ENCODE measurements at regions not wholly inside any gene's neighbourhood (a gene's known extent, or its start where the extent isn't known, plus 50 kb on each side); places are given as distances from the start of the nearest gene placed in this dataset.

DNA sequence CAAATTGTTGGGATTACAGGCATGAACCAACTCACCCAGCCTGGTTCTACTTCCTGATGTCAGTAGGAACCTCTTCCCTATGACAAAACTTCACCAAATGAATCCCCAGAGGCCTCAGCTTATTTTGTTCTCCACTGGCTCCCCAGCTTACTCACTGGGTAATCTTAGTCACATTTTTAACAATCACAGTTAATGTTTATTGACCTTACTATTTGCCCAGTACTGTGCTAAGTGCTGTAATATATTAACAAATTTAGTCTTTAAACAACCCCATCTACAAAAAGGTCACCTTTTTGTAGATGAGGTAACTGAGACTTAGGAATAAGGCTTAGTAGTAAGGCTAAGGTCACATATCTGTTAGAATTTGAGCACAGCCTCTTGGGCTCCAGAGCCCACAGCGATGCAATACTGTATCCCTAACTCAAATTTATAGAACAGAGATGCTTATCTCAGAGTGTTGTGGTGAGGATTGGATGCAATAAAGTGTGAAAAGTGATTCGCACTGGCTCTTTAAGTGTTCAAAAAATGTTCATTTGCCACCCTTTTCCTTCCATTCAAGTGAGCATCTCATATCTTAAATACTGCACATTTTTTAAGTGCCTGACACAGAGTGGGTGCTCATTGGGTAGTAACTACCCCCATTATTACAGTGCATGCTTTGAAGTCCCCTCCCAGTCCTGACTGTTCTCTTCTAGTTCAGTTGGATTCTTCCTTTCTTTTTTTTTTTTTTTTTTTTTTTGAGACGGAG is 146.4 kb upstream of the ARHGAP5 start:
- no peaks in the 10 kb centered on the region for H3K9me3 ChIP-seq (ENCODE audit: control insufficient read depth in 4 of 4, insufficient read depth in 3 of 4, low read length in 3 of 4)
- no peak for ATAC-seq (ENCODE audit: insufficient read depth, low FRiP score)
- H3K27ac ChIP-seq (ENCODE audit: low read depth in 1 of 2, low read length in 1 of 2): no peak overlapping the region
- no peaks in the 10 kb centered on the region for H3K27me3 ChIP-seq (ENCODE audit: control insufficient read depth in 3 of 3, insufficient read depth in 3 of 3, low read length in 2 of 3)
- H3K36me3 ChIP-seq (ENCODE audit: control insufficient read depth in 4 of 4, insufficient read depth in 4 of 4, low read length in 4 of 4): no peaks in the 10 kb centered on the region
- H3K4me3 ChIP-seq: no peak overlapping the region
- no peak for DNase-seq
- H3K9ac ChIP-seq (ENCODE audit: insufficient read depth in 1 of 2, low read length in 2 of 2): no peak overlapping the region
- 86 to 95% methylated on average over 3 of the region's 3 CpGs for WGBS, 2 donors
- peaks cover 0 to 34% (median 13%) of the 10 kb centered on the region in 5 donors for H3K4me1 ChIP-seq (ENCODE audit: control insufficient read depth in 5 of 5, insufficient read depth in 5 of 5, low read length in 5 of 5)
- TF ChIP-seq, protein P1, sequence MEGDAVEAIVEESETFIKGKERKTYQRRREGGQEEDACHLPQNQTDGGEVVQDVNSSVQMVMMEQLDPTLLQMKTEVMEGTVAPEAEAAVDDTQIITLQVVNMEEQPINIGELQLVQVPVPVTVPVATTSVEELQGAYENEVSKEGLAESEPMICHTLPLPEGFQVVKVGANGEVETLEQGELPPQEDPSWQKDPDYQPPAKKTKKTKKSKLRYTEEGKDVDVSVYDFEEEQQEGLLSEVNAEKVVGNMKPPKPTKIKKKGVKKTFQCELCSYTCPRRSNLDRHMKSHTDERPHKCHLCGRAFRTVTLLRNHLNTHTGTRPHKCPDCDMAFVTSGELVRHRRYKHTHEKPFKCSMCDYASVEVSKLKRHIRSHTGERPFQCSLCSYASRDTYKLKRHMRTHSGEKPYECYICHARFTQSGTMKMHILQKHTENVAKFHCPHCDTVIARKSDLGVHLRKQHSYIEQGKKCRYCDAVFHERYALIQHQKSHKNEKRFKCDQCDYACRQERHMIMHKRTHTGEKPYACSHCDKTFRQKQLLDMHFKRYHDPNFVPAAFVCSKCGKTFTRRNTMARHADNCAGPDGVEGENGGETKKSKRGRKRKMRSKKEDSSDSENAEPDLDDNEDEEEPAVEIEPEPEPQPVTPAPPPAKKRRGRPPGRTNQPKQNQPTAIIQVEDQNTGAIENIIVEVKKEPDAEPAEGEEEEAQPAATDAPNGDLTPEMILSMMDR (IDR thresholded peaks at IDR 0.05; ENCODE audit: control extremely low read depth, extremely low read depth): no peak

DNA sequence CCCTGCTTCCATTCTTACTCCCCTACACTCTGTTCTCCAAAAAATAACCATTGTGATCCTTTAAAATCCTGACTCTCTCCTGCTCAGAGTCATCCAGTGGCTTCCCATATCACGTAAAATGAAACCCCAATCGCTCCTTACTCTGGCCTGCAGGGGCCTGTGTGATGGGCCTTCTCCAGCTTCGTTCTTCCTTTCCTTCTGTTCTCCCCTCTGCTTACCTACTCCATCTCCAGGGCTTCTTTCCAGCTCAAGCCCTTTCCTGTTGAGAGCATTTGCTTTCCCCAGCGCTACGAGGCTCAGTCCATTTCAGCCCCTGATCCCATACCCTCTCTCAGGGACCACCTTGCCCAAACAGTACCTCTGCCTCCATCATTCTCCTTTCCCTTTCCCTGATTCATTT is 144.4 kb upstream of the ARHGAP5 start:
- H3K27ac ChIP-seq (ENCODE audit: low read depth in 1 of 2, low read length in 1 of 2): no peak overlapping the region
- H3K9me3 ChIP-seq (ENCODE audit: control insufficient read depth in 4 of 4, insufficient read depth in 3 of 4, low read length in 3 of 4): no peaks in the 10 kb centered on the region
- peaks cover 0 to 19% (median 3%) of the 10 kb centered on the region in 5 donors for H3K4me1 ChIP-seq (ENCODE audit: control insufficient read depth in 5 of 5, insufficient read depth in 5 of 5, low read length in 5 of 5)
- TF ChIP-seq, protein P1 (IDR thresholded peaks at IDR 0.05; ENCODE audit: control extremely low read depth, extremely low read depth): no peak
- no peaks in the 10 kb centered on the region for H3K27me3 ChIP-seq (ENCODE audit: control insufficient read depth in 3 of 3, insufficient read depth in 3 of 3, low read length in 2 of 3)
- DNase-seq (no peak), ATAC-seq (ENCODE audit: insufficient read depth, low FRiP score) (no peak)
- H3K4me3 ChIP-seq: no peak overlapping the region
- WGBS, 2 donors: 91 to 93% methylated on average over 5 of the region's 5 CpGs
- no peak overlapping the region for H3K9ac ChIP-seq (ENCODE audit: insufficient read depth in 1 of 2, low read length in 2 of 2)
- no peaks in the 10 kb centered on the region for H3K36me3 ChIP-seq (ENCODE audit: control insufficient read depth in 4 of 4, insufficient read depth in 4 of 4, low read length in 4 of 4)

DNA sequence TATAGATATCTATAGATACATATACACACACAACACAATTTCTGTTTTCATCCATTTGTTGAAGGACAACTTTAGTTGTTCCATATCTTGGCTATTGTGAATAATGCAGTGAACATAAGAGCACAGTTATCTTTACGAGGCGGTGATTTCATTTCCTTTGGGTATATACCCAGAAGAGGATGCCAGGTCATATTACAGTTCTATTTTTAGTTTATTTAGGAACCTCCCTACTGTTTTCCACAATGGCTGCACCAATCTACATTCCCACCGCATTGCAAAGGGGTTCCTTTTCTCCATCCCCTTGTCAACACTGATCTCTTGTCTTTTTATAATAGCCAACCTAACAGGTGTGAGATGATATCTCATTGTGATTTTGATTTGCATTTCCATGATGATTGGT is 143.4 kb upstream of the ARHGAP5 start:
- TF ChIP-seq, protein P1 (IDR thresholded peaks at IDR 0.05; ENCODE audit: control extremely low read depth, extremely low read depth): no peak
- DNase-seq: no peak
- WGBS, 2 donors: 68 to 84% methylated on average over 3 of the region's 3 CpGs
- H3K27me3 ChIP-seq (ENCODE audit: control insufficient read depth in 3 of 3, insufficient read depth in 3 of 3, low read length in 2 of 3): no peaks in the 10 kb centered on the region
- no peaks in the 10 kb centered on the region for H3K36me3 ChIP-seq (ENCODE audit: control insufficient read depth in 4 of 4, insufficient read depth in 4 of 4, low read length in 4 of 4)
- H3K9me3 ChIP-seq (ENCODE audit: control insufficient read depth in 4 of 4, insufficient read depth in 3 of 4, low read length in 3 of 4): no peaks in the 10 kb centered on the region
- no peak overlapping the region for H3K4me3 ChIP-seq
- no peak overlapping the region for H3K9ac ChIP-seq (ENCODE audit: insufficient read depth in 1 of 2, low read length in 2 of 2)
- peaks cover 0 to 18% (median 0%) of the 10 kb centered on the region in 5 donors for H3K4me1 ChIP-seq (ENCODE audit: control insufficient read depth in 5 of 5, insufficient read depth in 5 of 5, low read length in 5 of 5)
- no peak for ATAC-seq (ENCODE audit: insufficient read depth, low FRiP score)
- no peak overlapping the region for H3K27ac ChIP-seq (ENCODE audit: low read depth in 1 of 2, low read length in 1 of 2)
